Body of pancreas (tissue), 4 donors: ENCODE measurements at regions not wholly inside any gene's neighbourhood (a gene's known extent, or its start where the extent isn't known, plus 50 kb on each side); places are given as distances from the start of the nearest gene placed in this dataset.

Experiments
- CTCF ChIP-seq, 7 experiments: fragments of 450-650 bp in 4 of 7; fragments of 200-600 bp in 3 of 7; sonication (generic) in 3 of 7; IDR thresholded peaks; one replicate each; pipeline ENCODE4 v1.5.1; 2016 to 2019; ENCODE audit warnings: antibody characterized with exemption in 7 of 7
- POLR2A ChIP-seq, 3 donors: fragments of 450-650 bp; IDR thresholded peaks; one replicate each; pipeline ENCODE4 v1.6.1; 2016; ENCODE audit warnings: antibody characterized with exemption in 3 of 3, mild to moderate bottlenecking in 2 of 3

GRCh38 chr22:47533961-47534803, 771.7 kb downstream of the TBC1D22A start:
- TF ChIP-seq CTCF (IDR thresholded peaks at IDR 0.05) (no peak), POLR2A (IDR thresholded peaks at IDR 0.05) (no peak)
